ENCODE measurements at regions not wholly inside any gene's neighbourhood (a gene's known extent, or its start where the extent isn't known, plus 50 kb on each side); places are given as distances from the start of the nearest gene placed in this dataset.
"Not testable (repeated sequence)": the region's sequence is repeated elsewhere in the genome, so short reads cannot be mapped to it uniquely, and the experiment has no call there.

DNA sequence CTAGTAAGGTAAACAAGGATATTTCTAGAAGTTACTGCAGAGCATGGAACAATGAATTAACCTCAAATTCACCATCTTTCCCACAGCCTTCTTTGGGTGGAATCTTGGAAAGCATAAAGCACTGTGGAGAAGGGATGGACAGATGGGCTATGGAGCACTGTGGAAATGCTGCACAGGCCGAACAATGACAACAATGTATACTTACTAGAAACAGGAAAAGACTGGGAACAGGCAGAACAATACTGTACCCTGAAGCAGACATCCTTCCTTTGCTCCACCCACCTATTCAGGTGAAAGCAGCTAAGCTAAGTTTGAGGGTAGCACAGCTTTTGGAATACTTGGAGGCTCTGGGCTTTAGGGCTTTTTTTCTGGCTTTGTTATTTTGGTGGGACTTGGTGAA, 250.6 kb upstream of the KLF8 start:
- DNase-seq = no peak

DNA sequence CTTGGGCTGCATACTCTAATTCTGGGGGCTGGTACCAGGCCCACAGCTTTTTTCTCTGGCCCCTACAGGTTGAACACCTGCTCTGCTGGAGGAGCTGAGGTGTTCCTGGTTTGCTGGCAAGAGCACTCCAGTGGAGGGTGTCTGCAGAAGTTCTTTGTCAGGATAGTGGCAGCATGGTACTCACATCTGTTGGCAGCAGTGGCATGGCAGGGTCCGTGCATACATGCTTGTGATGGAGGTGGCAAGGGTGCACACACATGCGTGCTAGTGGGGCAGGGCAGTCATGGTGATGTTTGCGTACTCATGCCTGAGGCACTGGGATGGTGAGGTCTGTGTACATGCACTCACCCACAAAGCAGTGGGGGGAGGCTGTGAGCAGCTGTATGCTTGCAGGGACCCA, 235.5 kb upstream of the KLF8 start:
- DNase-seq = no peak

DNA sequence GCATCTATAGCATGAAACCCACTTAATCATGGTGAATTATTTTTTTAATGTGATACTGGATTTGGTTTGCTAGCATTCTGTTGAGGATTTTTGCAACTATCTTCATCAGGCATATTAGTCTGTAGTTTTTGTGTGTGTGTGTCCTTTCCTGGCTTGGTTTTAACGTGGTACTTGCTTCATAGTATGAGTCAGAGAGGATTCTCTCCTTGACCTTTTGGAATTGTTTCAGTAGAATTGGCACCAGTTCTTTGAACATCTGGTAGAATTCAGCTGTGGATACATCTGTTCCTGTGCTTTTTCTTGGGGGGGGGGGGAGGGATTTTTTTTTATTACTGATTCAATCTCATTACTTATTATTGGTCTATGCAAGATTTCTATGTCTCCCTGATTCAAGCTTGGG, 232.0 kb upstream of the KLF8 start:
- no peak for DNase-seq

DNA sequence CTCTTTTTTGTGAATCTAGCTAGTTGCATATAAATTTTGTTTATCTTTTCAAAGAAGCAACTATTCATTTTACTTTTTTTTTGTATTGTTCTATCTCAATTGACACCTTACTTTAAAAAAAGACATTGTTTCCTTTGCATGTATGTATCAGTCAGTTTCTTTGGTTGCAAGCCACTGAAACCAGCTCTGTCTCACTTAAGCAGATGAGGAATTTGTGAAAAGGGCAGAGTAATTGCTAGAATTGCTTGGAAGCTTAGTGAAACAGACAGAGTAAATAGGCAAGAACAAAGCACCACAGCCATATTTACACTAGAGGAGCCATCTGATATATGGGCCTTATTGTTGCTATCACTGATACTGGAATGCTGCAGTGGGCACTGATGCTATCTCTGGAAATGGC, 231.4 kb upstream of the KLF8 start:
- no peak for DNase-seq

DNA sequence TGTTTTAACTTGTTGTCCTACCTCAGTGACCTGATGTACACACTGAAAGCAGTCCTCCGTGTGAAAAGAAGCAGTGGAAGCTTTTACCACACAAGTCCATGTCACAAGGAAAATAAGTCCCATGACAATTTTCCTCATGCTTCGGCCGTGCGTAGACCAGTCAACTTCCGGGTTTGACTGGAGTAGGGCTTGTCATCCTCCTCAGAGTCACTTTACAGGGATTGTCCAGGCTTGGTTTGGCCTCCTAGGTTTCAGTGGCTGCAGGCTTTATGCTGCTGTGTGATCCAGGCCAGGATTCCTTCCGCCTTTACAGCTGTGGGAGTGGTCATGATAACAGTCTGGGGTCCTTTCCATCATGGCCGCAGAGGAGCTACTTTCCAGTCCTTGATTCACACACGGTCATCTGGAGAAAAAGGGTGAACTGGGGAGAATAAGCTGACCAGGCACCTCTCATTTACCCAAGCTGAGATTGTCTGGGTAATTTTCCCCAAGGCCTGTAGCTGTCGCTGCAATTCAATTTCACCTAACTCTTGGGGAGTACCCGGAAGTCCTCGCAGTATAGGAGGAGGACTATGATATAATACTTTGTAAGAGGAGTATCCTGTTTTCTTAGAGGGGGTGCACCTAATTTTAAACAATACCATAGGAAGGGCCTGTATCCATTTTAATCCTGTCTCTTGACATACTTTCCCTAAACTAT, 206.1 kb upstream of the KLF8 start:
- no peak for DNase-seq

DNA sequence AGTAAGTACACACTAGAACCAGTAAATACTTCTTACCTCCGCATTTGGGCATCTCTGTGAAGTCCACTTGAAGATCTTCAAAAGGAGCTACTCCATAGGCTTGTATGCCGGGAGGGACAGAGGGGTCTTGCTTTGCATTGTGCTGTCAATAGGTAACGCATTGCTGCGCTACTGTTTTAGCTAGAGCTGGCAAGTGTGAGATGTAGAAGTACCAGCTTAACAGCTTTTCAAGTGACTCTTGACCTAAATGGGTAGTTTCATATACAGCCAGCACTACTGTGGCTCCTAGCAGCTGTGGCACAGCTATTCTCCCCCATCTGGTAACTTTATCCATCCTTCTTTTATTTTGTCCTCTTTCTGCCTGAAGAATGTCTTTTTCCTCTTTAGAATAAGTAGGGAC, 205.3 kb upstream of the KLF8 start:
- DNase-seq = no peak

DNA sequence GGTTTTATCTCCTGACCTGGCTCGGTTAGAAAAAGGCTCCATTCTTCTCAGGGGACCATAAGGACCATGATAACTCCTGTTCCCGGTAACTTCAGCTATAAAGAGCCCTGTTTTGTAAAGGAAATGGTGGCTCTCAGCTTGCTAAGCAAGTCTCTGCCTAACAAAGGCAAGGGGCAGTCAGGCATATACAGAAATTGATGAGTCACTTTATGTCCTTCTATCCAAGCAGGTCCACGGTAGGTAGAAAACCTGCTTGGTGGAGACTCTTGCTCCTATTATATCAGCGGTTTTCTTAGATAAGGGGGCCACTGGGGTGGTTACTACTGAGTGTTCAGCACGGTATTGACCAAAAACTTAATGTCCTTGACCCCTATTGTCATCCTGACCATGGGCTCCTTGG, 203.0 kb upstream of the KLF8 start:
- no peak for DNase-seq

DNA sequence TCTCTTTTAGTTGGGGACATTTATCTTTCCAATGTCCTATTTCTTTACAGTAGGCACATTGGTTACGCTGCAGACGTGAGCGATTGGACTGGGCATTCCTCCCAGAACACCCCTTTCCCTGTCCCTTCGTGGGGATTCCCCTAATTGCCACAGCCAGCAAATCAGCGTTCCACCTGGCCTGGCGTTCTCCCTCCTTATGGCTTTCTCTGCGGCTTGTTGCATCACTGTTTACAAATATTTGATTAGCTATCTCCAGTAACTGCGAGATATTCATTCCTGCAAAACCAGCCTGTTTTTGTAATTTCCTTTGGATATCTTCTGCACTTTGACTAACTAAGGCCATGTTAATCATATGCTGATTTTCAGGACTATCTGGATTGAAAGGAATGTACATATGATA, 202.5 kb upstream of the KLF8 start:
- DNase-seq = no peak

DNA sequence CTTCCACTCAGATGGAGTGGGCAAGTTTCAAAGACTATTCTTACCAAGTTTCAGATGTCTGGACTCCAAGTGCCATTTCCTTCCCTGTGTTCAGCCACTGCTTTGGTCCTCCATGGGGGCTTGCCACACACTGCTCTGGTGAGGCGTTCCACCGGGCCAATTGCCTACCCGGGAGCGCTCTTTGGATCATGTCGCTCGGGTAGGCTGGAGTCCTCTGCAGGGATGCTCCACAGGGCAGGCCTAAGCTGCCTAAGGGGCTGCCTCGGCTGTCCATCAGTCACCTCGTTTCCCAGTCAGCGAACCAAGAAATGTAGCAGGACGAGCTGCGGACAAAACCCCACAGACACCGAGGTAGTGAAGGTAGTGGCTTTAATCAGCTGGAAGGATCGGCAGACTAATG, 200.7 kb upstream of the KLF8 start:
- DNase-seq = no peak

DNA sequence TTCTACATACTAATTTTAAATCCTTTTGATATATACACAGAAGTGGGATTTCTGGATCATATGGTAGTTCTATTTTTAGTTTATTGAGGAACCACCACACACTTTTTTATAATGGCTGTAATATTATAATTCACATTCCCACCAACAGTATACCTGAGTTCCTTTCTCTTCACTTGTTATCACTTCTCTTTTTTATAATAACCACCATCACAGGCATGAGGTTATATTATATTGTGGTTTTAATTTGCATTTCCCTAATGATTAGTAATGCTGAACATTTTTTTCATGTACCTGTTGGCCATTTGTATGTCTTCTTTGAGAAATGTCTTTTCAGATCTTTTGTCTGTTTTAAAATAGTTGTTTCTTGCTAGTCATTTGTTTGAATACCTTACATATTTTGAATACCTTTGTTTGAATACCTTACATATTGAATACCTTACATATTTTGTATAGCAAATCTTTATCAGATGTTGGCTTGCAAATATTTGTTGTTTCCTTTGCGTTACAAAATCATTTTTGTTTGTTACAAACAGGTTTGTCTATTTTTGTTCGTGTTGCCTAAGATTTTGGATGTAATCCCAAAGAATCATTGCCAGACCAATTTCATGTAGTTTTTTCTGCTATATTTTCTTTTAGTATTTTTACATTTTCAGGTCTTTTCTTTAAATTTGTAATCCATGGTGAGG, 198.5 kb upstream of the KLF8 start:
- no peak for DNase-seq

DNA sequence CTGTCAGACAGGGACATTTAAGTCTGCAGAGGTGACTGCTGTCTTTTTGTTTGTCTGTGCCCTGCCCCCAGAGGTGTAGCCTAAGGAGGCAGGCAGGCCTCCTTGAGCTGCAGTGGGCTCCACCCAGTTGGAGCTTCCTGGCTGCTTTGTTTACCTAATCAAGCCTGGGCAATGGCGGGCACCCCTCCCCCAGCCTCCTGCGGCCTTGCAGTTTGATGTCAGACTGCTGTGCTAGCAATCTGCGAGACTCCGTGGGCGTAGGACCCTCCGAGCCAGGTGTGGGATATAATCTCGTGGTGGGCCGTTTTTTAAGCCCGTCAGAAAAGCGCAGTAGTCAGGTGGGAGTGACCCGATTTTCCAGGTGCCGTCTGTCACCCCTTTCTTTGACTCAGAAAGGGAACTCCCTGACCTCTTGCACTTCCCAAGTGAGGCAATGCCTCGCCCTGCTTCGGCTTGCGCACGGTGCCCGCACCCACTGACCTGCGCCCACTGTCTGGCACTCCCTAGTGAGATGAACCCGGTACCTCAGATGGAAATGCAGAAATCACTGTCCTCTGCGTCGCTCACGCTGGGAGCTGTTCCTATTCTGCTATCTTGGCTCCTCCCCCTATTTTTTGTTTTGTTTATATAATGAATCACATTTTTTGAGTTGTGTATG, 179.4 kb upstream of the KLF8 start:
- not testable (repeated sequence) for DNase-seq

DNA sequence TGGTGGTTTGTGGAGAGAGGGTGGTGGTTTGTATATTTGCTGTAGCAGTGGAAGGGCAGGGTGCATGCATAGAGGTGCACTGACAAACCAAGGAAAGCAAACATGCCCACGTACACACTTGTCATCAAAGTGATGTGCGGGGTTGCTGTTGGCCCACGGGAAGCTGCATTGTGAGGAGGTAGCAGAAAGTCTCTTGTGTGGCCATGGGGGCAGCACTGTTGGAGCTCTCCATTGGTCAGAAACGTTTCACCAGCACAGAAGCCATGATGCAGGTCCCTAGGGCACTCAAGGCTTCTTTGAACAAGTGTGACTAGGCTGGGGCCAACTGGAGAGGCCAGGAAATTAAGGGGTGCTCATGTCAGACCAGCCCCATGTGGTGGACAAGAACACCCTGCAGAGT, 174.8 kb upstream of the KLF8 start:
- DNase-seq = no peak

DNA sequence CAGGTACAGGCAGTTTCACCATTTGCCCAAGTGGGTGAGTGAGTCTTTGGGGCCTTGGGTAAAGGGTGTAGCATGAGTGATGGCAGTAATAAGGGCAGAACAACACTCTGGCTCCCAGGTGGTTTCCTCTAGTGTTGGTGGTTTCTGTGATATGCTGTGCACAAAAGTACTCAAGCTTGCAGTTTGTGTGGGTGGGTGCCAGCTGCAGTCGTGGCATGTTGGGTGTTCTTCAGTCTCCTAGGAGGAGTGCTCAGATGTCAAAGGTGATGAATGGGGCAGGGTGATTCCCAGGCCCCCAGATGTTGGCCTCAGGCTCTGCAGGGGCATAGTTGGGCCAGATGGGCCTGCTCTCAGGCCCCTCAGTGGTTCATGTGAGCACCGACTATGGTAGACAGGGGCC, 166.1 kb upstream of the KLF8 start:
- DNase-seq = no peak

DNA sequence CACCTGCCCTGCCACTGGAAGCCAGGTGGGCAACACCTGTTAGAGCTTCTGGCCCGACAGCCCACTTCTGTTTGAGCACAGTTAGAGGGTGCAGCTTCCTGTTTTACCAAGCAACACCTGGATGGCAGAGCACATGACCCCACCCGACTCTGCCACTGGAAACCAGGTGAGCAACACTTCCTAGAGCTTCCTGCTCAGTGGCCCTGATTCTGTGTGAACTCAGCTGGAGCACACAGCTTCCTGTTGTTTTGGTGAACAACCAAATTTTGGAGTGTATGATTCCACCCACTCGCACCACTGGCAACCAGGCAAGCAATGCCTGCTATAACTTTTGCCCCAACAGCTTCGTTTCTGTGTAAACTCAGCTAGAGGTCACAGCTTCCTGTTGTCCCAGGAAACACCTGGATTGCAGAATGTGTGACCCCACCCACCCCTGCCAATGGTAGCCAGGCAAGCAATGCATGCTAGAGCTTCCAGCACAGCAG, 163.8 kb upstream of the KLF8 start:
- no peak for DNase-seq

DNA sequence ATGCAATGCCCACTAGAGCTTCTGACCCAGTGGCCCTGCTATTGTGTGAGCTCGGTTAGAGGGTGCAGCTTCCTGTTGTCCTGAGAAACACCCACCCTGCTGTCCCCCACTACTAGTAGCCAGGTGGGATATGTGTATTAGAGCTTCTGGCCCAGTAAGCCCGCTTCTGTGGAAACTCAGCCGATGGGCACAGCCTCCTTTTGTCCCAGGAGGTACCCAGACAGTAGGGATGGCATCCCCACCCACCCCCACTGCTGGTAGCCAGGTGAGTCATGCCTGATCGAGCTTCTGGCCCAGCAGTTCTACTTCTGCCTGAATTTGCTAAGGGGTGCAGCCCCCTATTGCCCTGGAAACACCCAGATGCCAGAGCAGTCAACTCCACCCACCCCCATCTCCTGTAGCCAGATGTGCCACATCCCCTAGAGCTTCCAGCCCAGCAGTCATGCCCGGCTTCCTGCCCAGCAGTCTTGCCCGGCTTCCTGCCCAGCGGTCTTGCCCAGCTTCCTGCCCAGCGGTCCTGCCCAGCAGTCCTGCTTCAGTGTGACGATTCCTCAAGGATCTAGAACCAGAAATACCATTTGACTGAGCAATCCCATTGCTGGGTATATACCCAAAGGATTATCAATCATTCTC, 162.7 kb upstream of the KLF8 start:
- DNase-seq = no peak

DNA sequence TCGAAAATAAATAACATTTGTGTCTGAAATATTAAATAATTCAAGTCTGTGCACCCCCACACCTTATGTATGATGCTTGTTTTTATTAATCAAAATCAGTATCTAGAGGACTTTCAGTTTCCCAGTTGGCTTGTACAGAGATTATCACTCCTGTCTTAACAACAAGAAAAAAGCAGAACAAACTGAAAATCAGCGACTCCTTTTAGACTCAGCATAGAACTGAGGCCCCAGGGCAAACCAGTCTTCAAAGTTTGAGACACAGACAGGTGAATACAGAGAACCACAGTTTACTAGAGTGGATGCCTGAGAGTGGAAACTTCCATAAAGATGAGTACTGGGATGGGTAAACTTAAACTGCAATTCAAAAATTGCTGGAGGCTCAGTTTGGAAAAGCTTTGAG, 142.8 kb upstream of the KLF8 start:
- DNase-seq = no peak

DNA sequence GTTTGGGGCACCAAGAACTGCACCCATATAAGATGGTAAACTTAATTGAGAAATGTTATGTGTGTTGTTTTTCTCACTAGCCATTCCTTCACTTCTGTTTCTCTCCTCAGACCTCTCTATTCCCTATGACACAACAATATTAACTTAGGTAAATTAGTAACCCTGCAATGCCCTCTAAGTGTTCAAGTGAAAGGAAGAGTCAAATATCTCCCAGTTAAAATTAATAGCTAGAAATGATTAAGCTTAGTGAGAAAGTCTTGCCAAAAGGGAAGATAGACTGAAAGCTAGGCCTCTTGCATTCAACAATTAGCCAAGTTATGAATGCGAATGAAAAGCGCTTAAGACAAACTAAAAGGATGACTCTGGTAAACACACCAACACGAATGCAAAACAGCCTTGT, 132.9 kb upstream of the KLF8 start:
- no peak for DNase-seq

DNA sequence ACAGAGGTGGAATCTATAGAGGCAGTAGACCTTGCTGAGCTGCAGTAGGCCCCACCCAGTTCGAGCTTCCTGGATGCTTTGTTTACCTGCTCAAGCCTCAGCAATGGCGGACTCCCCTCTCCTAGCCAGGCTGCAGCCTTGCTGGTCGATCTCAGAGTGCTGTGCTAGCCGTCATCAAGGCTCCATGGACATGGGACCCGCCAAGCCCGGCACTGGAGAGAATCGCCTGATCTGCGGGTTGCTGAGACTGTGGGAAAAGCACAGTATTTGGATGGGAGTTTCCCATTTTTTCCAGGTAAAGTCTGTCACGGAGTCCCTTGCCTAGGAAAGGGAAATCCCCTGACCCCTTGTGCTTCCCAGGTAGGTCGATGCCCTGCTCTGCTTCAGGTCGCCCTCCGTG, 124.8 kb upstream of the KLF8 start:
- DNase-seq = peak; percentile 32

DNA sequence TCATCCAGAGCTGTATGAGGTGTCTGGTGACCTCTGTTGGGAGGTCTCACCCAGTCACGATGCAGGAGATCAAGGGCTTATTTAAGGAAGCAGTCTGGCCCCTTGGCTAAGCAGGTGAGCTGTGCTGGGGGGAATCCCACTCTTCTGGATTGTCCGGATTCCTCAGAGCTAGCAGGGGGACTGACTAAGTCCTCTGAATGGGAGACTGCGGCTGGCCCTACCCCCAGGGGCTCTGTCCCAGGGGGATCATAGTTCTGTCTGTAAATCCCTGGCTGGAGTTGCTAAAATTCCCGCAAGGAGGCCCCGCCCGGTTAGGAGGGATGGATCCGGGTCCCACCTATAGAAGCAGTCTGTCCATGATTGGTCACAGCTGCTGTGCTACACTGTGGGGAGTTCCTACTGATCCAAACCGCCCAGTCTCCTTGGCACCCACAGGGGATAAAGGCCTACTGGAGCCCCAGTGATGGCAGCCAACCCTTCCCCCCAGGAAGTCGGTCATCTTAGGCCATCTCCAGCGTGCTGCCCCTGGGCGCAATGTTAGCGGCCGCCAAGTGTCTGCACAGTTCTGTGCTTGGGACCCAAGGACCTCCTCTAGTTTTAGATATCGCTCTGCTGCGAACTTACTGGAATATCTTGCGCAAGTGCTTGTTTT, 118.2 kb upstream of the KLF8 start:
- DNase-seq = no peak

DNA sequence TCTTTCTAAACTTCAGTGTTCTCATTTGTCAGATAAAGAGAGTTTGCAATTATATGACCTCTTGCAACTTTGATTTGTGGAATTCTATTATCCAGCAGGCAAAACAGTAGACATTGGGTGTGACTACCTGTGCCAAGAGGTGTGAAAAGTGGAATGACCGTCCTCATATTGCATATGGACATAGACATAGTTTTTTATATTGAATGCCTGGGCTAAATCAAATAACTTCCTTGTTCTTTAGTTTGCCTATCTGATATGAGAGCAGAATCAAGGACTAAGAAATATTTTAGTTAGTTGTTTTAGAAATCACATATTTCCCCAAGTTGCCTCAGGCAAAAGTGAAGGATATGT, 117.7 kb upstream of the KLF8 start:
- DNase-seq = no peak

DNA sequence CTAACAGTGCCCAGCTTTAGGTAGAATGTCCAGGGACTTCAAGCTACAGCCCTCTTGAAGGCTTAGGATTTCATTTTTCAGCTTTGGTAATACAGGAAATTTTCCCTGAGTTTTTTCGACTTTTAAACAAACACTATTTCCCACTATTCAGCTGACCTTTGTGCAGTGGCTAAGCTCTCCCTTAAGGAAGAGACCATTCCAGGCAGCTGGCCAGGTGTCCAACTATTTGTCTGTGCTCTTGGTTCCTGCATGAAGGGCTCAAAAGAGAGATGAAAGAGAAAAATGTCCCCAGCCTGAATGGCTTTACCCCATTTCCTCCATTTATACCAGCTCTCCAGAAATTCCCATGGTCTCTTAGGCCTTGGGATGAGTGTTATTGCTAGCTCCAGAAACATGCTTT, 111.9 kb upstream of the KLF8 start:
- no peak for DNase-seq

DNA sequence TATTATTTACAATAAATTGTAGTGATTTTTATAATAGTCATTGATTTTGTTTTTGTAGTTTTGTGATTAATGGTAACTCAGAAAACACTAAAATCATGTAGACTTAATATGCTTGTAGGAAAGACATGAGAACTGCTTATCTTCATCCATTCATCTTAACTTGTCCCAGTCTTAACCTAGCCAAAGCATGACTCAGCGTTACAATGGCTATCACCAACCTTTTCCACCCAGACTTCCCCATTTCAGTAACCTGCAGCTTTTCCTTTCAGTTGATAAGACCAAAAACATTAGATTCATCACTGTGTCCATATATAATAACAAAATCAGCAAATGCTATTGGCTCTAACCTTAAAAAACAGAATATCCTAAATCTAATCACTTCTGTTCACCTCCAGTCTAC, 106.2 kb upstream of the KLF8 start:
- DNase-seq = no peak

DNA sequence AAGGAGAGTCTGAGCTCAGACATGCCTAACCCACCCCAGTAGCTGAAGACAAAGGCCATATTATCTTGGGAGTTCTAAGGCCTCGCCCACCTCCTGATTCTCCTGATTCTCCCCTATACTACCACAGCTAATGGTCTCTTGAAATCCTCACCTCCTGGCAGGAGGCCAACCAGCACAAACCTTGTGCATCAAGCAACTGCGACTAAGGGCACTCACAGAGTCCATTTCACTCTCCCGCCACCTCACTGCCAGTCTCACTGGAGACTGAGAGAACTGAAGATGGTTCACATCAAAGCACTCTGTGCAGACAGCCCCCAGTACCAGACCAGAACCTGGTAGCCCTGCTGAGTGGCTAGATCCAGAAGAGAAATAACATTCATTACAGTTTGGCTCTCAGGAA, 102.1 kb upstream of the KLF8 start:
- DNase-seq = no peak

DNA sequence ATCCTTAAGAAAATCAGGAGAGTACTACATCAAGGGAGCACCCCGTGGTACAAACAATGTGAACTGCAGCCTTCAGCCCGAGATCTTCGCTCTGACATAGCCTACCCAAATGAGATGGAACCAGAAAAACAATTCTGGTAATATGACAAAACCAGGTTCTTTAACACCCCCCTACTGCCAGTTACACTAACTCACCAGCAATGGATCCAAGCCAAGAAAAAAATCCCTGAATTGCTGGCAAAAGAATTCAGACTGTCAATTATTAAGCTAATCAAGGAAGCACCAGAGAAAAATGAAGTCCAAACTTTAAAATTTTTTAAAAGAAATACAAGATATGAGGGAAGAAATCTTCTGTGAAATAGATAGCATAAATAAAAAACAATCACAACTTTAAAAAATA, 101.7 kb upstream of the KLF8 start:
- DNase-seq = no peak
